HG03045 (cell line): ENCODE measurements at regions not wholly inside any gene's neighbourhood (a gene's known extent, or its start where the extent isn't known, plus 50 kb on each side); places are given as distances from the start of the nearest gene placed in this dataset.
"Not testable (repeated sequence)": the region's sequence is repeated elsewhere in the genome, so short reads cannot be mapped to it uniquely, and the experiment has no call there.

Experiments
- ATAC-seq: cut with Tn5 transposase; IDR thresholded peaks from one replicate; pipeline ENCODE4 v1.9.1; 2021; ENCODE audit warnings: mild to moderate bottlenecking, moderate library complexity; ENCODE audit not compliant: unreplicated experiment

DNA sequence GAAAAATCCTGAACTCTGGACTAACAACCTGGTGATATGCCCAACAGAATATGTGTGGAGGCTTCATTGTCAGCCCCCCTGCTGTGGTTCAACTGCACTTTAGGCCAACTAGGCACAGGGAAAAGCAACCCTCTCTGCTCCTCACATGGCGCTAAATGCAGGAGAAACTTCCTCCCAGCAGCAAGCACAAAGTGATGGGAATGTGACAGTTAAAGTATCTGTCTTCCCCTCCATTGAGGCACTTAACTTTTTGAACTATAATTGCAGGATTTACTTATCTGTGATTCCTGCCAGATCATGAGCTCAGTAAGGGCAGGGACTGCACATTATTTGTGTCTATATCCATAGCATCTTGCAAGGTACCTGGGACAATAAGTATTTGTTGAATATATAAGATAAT, 981.2 kb upstream of the KLHL29 start:
- no peak for ATAC-seq

- no peak for ATAC-seq
These were observed 978.4 kb upstream of the KLHL29 start for GRCh38 chr2:22406625-22407024.

DNA sequence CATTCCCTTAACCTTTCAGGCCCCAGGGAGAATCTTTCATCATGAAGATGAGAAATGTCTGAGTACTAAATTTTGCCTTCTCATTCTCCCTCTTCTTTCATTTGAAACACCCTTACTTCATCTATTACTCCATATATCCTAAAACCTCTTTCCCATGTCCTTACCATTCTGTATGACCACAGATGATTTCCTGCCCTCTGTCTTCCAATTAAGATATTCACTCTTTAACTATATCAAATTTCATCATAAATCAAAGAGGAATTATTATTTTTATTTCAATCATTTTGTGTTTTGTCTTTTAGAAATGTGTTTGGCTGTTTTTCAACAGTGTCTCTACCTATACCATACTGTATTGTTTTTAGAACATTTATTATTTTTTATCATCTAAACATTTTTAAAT, 964.9 kb upstream of the KLHL29 start:
- ATAC-seq, result no peak

GRCh38 chr2:22442051-22442450, 942.9 kb upstream of the KLHL29 start:
- no peak for ATAC-seq

DNA sequence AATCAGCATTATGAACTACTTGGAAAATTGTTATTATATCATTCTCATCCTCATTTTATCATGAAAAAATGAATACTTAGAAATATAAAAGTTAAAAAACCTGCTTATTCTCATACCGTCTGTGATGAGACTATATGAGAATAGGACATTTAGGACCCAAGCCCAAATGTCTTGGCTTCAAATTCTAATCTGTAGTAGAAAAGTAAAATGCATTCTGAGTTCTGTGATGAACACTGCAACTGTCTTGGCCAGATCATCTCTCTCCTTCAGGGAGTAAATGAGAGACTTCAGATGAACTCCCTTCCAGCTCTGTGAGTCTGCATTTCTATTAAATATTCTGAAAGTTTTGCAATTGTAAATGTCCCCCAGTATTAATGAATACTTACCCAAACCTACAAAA, 940.7 kb upstream of the KLHL29 start:
- ATAC-seq, result no peak

DNA sequence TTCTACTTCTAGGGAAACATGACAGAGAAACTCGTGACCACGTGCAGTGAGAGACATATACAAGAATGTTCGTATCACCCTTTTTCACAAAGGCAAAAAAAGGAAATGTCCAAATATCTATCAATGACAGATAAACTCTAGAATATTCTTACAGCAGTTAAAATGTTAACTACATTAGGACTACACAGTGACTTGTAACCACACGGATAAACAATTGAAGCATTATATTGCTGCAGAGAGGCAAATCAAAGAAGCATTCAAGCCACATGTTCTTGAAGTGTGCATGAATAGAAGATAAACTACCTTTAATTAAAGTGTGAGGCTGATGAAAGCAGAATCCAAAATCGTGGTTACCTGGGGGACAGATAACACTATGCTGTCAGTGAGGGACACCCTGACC, 935.3 kb upstream of the KLHL29 start:
- no peak for ATAC-seq

DNA sequence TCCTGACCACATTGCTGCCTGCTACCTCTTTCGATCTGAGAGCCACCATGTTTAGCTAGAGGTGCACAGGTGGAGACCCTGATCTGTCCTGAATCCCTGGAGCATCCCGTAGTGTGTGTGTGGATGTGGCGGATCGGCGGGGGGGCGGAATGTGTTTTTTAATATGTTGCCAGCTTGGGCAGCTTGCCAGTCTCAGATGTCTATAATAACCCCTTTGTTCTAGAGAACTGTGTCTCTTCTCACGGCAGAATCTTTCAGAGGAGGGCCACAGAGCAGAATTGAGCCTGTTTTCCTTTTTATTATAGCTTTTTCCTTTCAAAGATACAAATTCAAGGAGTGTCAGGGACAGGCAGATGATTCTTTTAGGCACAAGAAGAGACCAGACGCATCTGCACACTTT, 934.1 kb upstream of the KLHL29 start:
- ATAC-seq, result no peak

GRCh38 chr2:22454826-22455485, 930.0 kb upstream of the KLHL29 start:
- ATAC-seq, result no peak

DNA sequence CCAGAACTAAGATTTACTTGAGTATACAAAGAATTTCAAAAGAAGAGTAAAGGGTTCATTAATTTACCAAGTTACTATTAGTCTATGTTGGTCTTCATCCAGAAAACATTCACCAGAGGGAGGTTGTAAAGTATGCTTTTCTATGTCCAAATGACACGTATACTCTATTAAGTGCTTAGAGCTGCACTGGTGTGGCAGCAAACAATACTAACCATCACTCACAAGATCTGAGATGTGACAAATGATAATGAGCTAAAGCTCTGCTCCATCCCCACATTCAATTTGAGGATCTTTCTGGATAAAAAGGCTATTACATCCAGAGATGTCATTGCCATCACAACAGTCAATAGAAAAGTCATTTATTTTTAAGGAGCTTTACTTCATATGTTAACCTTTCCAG, 926.5 kb upstream of the KLHL29 start:
- ATAC-seq, result no peak

- not testable (repeated sequence) for ATAC-seq
These were observed 909.9 kb upstream of the KLHL29 start for GRCh38 chr2:22475103-22475502.

- no peak for ATAC-seq
These were observed 906.6 kb upstream of the KLHL29 start for GRCh38 chr2:22478329-22478728.

GRCh38 chr2:22481486-22482259, 903.3 kb upstream of the KLHL29 start:
- no peak for ATAC-seq

GRCh38 chr2:22483036-22483435, 901.9 kb upstream of the KLHL29 start:
- ATAC-seq, result no peak

GRCh38 chr2:22485486-22485885, 899.5 kb upstream of the KLHL29 start:
- ATAC-seq, result no peak

DNA sequence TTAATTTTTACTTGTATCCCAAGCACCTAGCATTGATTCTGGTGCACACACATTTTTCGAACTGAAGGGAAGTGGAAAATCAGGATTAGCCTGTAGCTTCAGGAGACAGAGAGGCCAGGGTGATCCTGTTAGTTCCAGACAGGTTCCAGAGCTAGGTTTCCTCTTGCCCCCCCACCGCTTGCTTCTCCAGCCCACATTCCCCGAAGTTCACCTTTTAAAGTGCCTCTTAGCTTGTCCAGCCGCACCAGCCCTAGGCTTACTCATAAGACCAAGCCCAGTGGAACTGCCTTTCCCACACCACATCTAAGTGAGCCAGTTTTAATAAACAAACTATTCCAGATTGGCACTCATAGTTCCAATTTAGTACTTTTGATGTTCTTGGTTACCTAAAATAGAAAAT, 898.6 kb upstream of the KLHL29 start:
- ATAC-seq, result no peak

GRCh38 chr2:22487036-22487435, 897.9 kb upstream of the KLHL29 start:
- no peak for ATAC-seq

GRCh38 chr2:22487541-22487940, 897.4 kb upstream of the KLHL29 start:
- no peak for ATAC-seq

GRCh38 chr2:22491442-22491841, 893.5 kb upstream of the KLHL29 start:
- no peak for ATAC-seq

GRCh38 chr2:22494156-22494555, 890.8 kb upstream of the KLHL29 start:
- no peak for ATAC-seq

DNA sequence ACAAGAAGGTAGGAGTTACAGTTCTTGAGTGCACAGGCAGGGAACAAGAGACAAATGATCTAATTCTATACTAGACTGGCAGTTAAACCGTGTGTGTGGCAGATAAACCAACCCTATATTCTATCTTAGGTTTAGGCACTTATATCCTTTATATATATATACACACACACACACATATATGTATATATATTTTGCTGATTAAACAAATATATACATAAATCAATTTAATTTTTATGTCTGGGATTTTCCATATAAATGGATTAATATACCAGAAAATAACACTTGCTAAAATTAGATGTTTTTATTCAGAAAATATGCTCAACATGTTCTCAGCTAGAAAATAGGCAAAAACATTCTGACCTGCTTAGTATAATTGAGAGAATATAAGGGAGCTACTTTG, 887.9 kb upstream of the KLHL29 start:
- ATAC-seq, result no peak

- no peak for ATAC-seq
These were observed 887.2 kb upstream of the KLHL29 start for GRCh38 chr2:22497789-22498188.

DNA sequence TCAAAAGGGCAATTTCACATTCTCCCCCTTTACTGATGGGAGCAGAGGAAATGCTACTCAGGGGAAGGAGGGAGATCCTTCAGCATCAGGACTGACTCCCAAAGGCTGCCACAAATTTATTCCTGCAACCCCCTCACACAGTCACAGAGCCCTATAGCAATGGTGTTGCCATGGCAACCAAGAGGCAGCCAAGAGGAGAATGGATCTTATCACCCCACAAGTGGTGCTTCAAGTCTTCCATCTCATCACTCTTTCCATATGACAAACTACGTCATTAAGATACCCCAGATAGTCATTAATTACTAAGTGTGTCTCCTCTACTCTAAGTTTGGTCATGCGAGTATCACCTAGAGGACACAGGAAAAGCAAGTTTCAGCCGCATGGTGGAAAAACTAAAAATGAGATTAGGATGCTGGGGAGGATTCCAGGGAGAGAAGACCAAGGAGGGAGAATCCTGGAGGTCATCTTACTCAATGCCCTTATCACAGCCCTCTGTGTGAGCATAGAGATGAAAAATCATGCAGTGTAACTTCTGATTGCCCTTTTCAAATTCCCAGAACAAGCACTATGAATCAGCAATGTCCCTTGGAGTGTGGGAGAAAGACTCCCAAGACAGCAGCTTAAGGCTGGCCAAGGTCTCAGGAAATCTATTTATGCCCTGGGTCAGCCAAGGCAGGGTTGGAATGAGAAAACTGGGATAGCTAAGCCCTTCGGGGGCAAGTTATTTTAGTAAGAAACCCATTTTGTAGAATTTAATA, 885.7 kb upstream of the KLHL29 start:
- ATAC-seq, result no peak
